Endothelial cell of umbilical vein (primary cell): ENCODE measurements at regions not wholly inside any gene's neighbourhood (a gene's known extent, or its start where the extent isn't known, plus 50 kb on each side); places are given as distances from the start of the nearest gene placed in this dataset.

ENCODE experiments used
- CTCF ChIP-seq, 2 donors: IDR thresholded peaks; 1 replicate in 1 of 2; 2 replicates in 1 of 2; pipeline ENCODE4 v1.5.1; 2011; ENCODE audit warnings: low read length in 2 of 2, mild to moderate bottlenecking in 2 of 2, moderate library complexity in 2 of 2, control low read depth in 1 of 2, inconsistent platforms in 1 of 2, low read depth in 1 of 2; ENCODE audit not compliant: insufficient read depth in 1 of 2; ENCODE audit errors: extremely low read depth in 1 of 2
- EZH2 ChIP-seq: IDR thresholded peaks from 2 replicates; pipeline ENCODE4 v1.6.1; 2012; ENCODE audit warnings: borderline replicate concordance, low read depth, mild to moderate bottlenecking, moderate library complexity, low read length, inconsistent platforms; ENCODE audit not compliant: severe bottlenecking
- MYC ChIP-seq: IDR thresholded peaks from one replicate; pipeline ENCODE4 v1.6.1; 2011; ENCODE audit warnings: mild to moderate bottlenecking, low read depth, low read length
- POLR2A ChIP-seq: IDR thresholded peaks from 2 replicates; pipeline ENCODE4 v1.6.1; 2012; ENCODE audit warnings: low read depth, mild to moderate bottlenecking, control low read depth, low read length
- POLR2AphosphoS5 ChIP-seq: IDR thresholded peaks from 2 replicates; pipeline ENCODE4 v1.6.1; 2012; ENCODE audit warnings: low read depth, mild to moderate bottlenecking, control low read depth, low read length, moderate library complexity; ENCODE audit not compliant: insufficient read depth
- TF ChIP-seq, protein P1 (sequence below): IDR thresholded peaks from 2 replicates; pipeline ENCODE4 v1.6.1; 2011; ENCODE audit not compliant: insufficient read depth, insufficient read length

GRCh38 chr17:68778726-68779125, 176.5 kb downstream of the ABCA8 start:
- no peak for TF ChIP-seq CTCF (IDR thresholded peaks at IDR 0.05; ENCODE audit: extremely low read depth in 1 of 2, insufficient read depth in 1 of 2, low read depth in 1 of 2, low read length in 2 of 2)
- no peak for TF ChIP-seq POLR2A
- TF ChIP-seq, protein P1, sequence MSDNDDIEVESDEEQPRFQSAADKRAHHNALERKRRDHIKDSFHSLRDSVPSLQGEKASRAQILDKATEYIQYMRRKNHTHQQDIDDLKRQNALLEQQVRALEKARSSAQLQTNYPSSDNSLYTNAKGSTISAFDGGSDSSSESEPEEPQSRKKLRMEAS, result no peak
- TF ChIP-seq EZH2, result no peak
- no peak for TF ChIP-seq POLR2AphosphoS5
- TF ChIP-seq MYC, result no peak
